ENCODE measurements at regions not wholly inside any gene's neighbourhood (a gene's known extent, or its start where the extent isn't known, plus 50 kb on each side); places are given as distances from the start of the nearest gene placed in this dataset.

DNA sequence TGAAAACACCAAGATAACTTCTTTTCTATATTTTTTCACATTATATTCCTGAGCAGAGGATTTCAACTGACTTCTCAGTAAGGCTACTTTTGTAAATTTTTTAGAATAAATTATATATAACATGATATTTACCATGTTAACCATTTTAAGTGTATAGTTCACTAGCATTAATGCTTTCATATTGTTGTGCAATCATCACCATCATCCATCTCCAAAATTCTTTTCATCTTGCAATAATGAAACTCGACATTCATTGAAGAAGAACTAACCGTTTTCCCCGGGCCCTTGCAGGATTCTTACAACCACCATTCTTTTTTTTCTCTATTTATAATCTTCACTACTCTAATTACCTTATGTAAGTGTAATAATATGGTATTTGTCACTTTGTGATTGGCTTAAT lies 1036.1 kb downstream of the LRFN5 start:
- ATAC-seq: no peak
- TF ChIP-seq, protein P1, sequence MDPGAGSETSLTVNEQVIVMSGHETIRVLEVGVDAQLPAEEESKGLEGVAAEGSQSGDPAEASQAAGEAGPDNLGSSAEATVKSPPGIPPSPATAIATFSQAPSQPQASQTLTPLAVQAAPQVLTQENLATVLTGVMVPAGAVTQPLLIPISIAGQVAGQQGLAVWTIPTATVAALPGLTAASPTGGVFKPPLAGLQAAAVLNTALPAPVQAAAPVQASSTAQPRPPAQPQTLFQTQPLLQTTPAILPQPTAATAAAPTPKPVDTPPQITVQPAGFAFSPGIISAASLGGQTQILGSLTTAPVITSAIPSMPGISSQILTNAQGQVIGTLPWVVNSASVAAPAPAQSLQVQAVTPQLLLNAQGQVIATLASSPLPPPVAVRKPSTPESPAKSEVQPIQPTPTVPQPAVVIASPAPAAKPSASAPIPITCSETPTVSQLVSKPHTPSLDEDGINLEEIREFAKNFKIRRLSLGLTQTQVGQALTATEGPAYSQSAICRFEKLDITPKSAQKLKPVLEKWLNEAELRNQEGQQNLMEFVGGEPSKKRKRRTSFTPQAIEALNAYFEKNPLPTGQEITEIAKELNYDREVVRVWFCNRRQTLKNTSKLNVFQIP (CRISPR knock-in tag; IDR thresholded peaks at IDR 0.05; ENCODE audit: borderline replicate concordance, low read depth): no peak
- no peak for TF ChIP-seq BACH2 (CRISPR knock-in tag; IDR thresholded peaks at IDR 0.05; ENCODE audit: borderline replicate concordance)
- no peak for TF ChIP-seq ZFP30 (CRISPR knock-in tag; IDR thresholded peaks at IDR 0.05)
- no peak for TF ChIP-seq ZNF70 (CRISPR knock-in tag; IDR thresholded peaks at IDR 0.05)
- no peak for TF ChIP-seq ZNF8 (CRISPR knock-in tag; IDR thresholded peaks at IDR 0.05)
- TF ChIP-seq PPARA (CRISPR knock-in tag; IDR thresholded peaks at IDR 0.05; ENCODE audit: borderline replicate concordance): no peak
- TF ChIP-seq ZFP3 (CRISPR knock-in tag; IDR thresholded peaks at IDR 0.05): no peak
- no peak for TF ChIP-seq ISL1 (CRISPR knock-in tag; IDR thresholded peaks at IDR 0.05)
- TF ChIP-seq CSRNP3 (CRISPR knock-in tag; IDR thresholded peaks at IDR 0.05): no peak

- no peak for TF ChIP-seq TOX (CRISPR knock-in tag; IDR thresholded peaks at IDR 0.05; ENCODE audit: borderline replicate concordance)
- ATAC-seq: no peak
Measured at GRCh38 chr14:42633504-42634095, 1026.9 kb downstream of the LRFN5 start.

DNA sequence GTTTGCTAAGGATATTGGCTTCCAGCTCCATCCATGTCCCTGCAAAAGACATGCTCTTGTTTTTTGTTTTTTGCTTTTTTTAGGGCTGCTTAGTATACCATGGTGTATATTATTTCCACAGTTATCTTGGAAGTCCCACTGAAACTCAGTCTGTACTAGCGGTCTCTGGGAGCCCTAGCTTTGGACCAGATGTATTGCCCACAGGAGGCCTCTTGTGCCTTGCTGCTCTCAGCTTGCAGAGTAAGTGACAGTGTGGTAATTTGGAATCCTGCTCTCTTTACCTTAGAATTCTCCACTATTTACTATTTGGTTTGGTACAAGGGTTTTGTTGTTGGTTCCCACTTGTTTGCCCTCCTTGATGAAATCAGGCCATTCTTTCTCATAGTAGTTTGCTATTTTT lies 1022.9 kb downstream of the LRFN5 start:
- TF ChIP-seq CSRNP3 (CRISPR knock-in tag; IDR thresholded peaks at IDR 0.05): no peak
- TF ChIP-seq ZNF8 (CRISPR knock-in tag; IDR thresholded peaks at IDR 0.05): no peak
- TF ChIP-seq ZNF70 (CRISPR knock-in tag; IDR thresholded peaks at IDR 0.05): no peak
- TF ChIP-seq CSDC2 (CRISPR knock-in tag; IDR thresholded peaks at IDR 0.05): no peak
- TF ChIP-seq PPARA (CRISPR knock-in tag; IDR thresholded peaks at IDR 0.05; ENCODE audit: borderline replicate concordance): no peak
- no peak for TF ChIP-seq ISL1 (CRISPR knock-in tag; IDR thresholded peaks at IDR 0.05)
- TF ChIP-seq ARNTL (CRISPR knock-in tag; IDR thresholded peaks at IDR 0.05; ENCODE audit: borderline replicate concordance, low read depth): no peak
- TF ChIP-seq, protein P2, sequence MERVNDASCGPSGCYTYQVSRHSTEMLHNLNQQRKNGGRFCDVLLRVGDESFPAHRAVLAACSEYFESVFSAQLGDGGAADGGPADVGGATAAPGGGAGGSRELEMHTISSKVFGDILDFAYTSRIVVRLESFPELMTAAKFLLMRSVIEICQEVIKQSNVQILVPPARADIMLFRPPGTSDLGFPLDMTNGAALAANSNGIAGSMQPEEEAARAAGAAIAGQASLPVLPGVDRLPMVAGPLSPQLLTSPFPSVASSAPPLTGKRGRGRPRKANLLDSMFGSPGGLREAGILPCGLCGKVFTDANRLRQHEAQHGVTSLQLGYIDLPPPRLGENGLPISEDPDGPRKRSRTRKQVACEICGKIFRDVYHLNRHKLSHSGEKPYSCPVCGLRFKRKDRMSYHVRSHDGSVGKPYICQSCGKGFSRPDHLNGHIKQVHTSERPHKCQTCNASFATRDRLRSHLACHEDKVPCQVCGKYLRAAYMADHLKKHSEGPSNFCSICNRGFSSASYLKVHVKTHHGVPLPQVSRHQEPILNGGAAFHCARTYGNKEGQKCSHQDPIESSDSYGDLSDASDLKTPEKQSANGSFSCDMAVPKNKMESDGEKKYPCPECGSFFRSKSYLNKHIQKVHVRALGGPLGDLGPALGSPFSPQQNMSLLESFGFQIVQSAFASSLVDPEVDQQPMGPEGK (CRISPR knock-in tag; IDR thresholded peaks at IDR 0.05; ENCODE audit: borderline replicate concordance): no peak
- TF ChIP-seq, protein P1 (CRISPR knock-in tag; IDR thresholded peaks at IDR 0.05; ENCODE audit: borderline replicate concordance, low read depth): no peak
- no peak for TF ChIP-seq OSR1 (CRISPR knock-in tag; IDR thresholded peaks at IDR 0.05)
- TF ChIP-seq GLIS3 (CRISPR knock-in tag; IDR thresholded peaks at IDR 0.05): no peak
- no peak for TF ChIP-seq ZFP30 (CRISPR knock-in tag; IDR thresholded peaks at IDR 0.05)
- no peak for TF ChIP-seq SNAI2 (CRISPR knock-in tag; IDR thresholded peaks at IDR 0.05)
- no peak for TF ChIP-seq ZFP3 (CRISPR knock-in tag; IDR thresholded peaks at IDR 0.05)
- TF ChIP-seq, protein P3, sequence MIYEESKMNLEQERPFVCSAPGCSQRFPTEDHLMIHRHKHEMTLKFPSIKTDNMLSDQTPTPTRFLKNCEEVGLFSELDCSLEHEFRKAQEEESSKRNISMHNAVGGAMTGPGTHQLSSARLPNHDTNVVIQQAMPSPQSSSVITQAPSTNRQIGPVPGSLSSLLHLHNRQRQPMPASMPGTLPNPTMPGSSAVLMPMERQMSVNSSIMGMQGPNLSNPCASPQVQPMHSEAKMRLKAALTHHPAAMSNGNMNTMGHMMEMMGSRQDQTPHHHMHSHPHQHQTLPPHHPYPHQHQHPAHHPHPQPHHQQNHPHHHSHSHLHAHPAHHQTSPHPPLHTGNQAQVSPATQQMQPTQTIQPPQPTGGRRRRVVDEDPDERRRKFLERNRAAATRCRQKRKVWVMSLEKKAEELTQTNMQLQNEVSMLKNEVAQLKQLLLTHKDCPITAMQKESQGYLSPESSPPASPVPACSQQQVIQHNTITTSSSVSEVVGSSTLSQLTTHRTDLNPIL (CRISPR knock-in tag; IDR thresholded peaks at IDR 0.05; ENCODE audit: low read depth): no peak
- no peak for TF ChIP-seq ZNF565 (CRISPR knock-in tag; conservative IDR thresholded peaks at IDR 0.05; ENCODE audit: low read depth)

More for the DNA sequence above, 1022.9 kb downstream of the LRFN5 start:
- ATAC-seq: no peak
